ENCODE measurements at regions not wholly inside any gene's neighbourhood (a gene's known extent, or its start where the extent isn't known, plus 50 kb on each side); places are given as distances from the start of the nearest gene placed in this dataset.

DNA sequence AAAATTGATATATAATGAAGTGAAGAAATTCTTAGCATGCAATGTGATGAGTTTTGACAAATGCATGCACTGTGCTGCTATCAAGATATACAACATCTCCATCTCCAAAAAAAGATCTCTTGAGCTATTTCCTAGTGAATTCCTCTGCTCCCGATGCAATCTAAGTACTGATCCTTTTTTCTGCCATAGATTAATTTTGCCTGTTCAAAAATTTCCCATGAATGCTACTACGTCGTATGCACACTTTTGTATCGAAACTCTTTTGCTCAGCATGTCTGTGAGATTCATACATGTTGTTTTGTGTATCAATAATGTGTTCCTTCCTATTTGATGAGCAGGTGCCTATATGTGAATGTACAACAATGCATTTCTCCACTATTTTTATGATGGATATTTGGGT lies 647.4 kb downstream of the MTRR start:
- Histone ChIP-seq H3K27me3 (ENCODE audit: control insufficient read depth, extremely low read depth, insufficient read depth, low read length) (no peaks in the 10 kb centered on the region), H2AFZ (ENCODE audit: control insufficient read depth, low read length) (no peak overlapping the region), H3K4me3 (ENCODE audit: control insufficient read depth in 2 of 3, extremely low read depth in 1 of 3, insufficient read depth in 2 of 3, low read depth in 1 of 3, low read length in 3 of 3) (no peak overlapping the region), H3K27ac (ENCODE audit: control insufficient read depth, insufficient read depth, low read length) (no peak overlapping the region), H4K20me1 (ENCODE audit: control insufficient read depth, extremely low read depth, insufficient read depth, low read length) (no peaks in the 10 kb centered on the region), H3K9ac (ENCODE audit: control insufficient read depth, extremely low read depth, insufficient read depth, low read length) (no peak overlapping the region), H3K9me3 (ENCODE audit: control insufficient read depth, low read depth, low read length) (no peaks in the 10 kb centered on the region), H3K79me2 (ENCODE audit: control insufficient read depth, insufficient read depth, low read length) (no peaks in the 10 kb centered on the region), H3K4me1 (ENCODE audit: control insufficient read depth, extremely low read depth, insufficient read depth, low read length) (no peaks in the 10 kb centered on the region), H3K4me2 (ENCODE audit: control insufficient read depth, extremely low read depth, insufficient read depth, low read depth, low read length) (no peak overlapping the region), H3K36me3 (ENCODE audit: control insufficient read depth in 2 of 2, extremely low read depth in 1 of 2, insufficient read depth in 2 of 2, low read length in 2 of 2) (no peaks in the 10 kb centered on the region), H3K9me1 (ENCODE audit: control insufficient read depth, extremely low read depth, insufficient read depth, low read length) (no peaks in the 10 kb centered on the region)
- TF ChIP-seq EZH2 (IDR thresholded peaks at IDR 0.05; ENCODE audit: low read length): no peak
- TF ChIP-seq, protein P1, sequence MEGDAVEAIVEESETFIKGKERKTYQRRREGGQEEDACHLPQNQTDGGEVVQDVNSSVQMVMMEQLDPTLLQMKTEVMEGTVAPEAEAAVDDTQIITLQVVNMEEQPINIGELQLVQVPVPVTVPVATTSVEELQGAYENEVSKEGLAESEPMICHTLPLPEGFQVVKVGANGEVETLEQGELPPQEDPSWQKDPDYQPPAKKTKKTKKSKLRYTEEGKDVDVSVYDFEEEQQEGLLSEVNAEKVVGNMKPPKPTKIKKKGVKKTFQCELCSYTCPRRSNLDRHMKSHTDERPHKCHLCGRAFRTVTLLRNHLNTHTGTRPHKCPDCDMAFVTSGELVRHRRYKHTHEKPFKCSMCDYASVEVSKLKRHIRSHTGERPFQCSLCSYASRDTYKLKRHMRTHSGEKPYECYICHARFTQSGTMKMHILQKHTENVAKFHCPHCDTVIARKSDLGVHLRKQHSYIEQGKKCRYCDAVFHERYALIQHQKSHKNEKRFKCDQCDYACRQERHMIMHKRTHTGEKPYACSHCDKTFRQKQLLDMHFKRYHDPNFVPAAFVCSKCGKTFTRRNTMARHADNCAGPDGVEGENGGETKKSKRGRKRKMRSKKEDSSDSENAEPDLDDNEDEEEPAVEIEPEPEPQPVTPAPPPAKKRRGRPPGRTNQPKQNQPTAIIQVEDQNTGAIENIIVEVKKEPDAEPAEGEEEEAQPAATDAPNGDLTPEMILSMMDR (optimal IDR thresholded peaks at IDR 0.05 in 1 of 3, IDR thresholded peaks at IDR 0.05 in 1 of 3, conservative IDR thresholded peaks at IDR 0.05 in 1 of 3; ENCODE audit: extremely low read depth in 1 of 3, insufficient read depth in 2 of 3, low read length in 3 of 3): no peak
- DNase-seq (ENCODE audit: low read depth, low spot score): no peak
- dilution Hi-C loops (cut with MboI; ENCODE audit: extremely low pct_ligation_motif_present, low sequenced_read_pairs): no loop called here
- FAIRE-seq: no peak

DNA sequence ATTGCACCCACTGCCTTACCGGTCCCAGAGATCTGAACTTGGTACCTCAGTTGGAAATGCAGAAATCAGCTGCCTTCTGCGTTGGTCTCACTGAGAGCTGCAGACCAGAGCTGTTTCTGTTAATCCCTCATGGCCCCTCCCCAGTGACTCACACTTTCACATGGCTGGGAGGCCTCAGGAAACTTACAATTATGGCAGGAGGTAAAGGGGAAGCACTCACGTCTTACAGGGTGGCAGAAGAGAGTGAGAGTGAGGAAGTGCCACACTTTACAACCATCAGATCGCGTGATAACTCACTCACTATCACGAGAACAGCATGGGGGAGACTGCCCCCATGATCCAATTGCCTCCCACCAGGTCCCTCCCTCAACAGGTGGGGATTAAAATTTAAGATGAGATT lies 648.5 kb downstream of the MTRR start:
- TF ChIP-seq, protein P1 (optimal IDR thresholded peaks at IDR 0.05 in 1 of 3, IDR thresholded peaks at IDR 0.05 in 1 of 3, conservative IDR thresholded peaks at IDR 0.05 in 1 of 3; ENCODE audit: extremely low read depth in 1 of 3, insufficient read depth in 2 of 3, low read length in 3 of 3): no peak
- TF ChIP-seq EZH2 (IDR thresholded peaks at IDR 0.05; ENCODE audit: low read length): no peak
- Histone ChIP-seq H3K27me3 (ENCODE audit: control insufficient read depth, extremely low read depth, insufficient read depth, low read length) (no peaks in the 10 kb centered on the region), H3K36me3 (ENCODE audit: control insufficient read depth in 2 of 2, extremely low read depth in 1 of 2, insufficient read depth in 2 of 2, low read length in 2 of 2) (no peaks in the 10 kb centered on the region), H2AFZ (ENCODE audit: control insufficient read depth, low read length) (no peak overlapping the region), H3K4me3 (ENCODE audit: control insufficient read depth in 2 of 3, extremely low read depth in 1 of 3, insufficient read depth in 2 of 3, low read depth in 1 of 3, low read length in 3 of 3) (no peak overlapping the region), H3K9me1 (ENCODE audit: control insufficient read depth, extremely low read depth, insufficient read depth, low read length) (no peaks in the 10 kb centered on the region), H4K20me1 (ENCODE audit: control insufficient read depth, extremely low read depth, insufficient read depth, low read length) (no peaks in the 10 kb centered on the region), H3K9me3 (ENCODE audit: control insufficient read depth, low read depth, low read length) (no peaks in the 10 kb centered on the region), H3K27ac (ENCODE audit: control insufficient read depth, insufficient read depth, low read length) (no peak overlapping the region), H3K4me1 (ENCODE audit: control insufficient read depth, extremely low read depth, insufficient read depth, low read length) (no peaks in the 10 kb centered on the region), H3K4me2 (ENCODE audit: control insufficient read depth, extremely low read depth, insufficient read depth, low read depth, low read length) (no peak overlapping the region), H3K79me2 (ENCODE audit: control insufficient read depth, insufficient read depth, low read length) (no peaks in the 10 kb centered on the region), H3K9ac (ENCODE audit: control insufficient read depth, extremely low read depth, insufficient read depth, low read length) (no peak overlapping the region)
- DNase-seq (ENCODE audit: low read depth, low spot score) (no peak), FAIRE-seq (no peak)
- dilution Hi-C loops (cut with MboI; ENCODE audit: extremely low pct_ligation_motif_present, low sequenced_read_pairs): no loop called here

Measured in keratinocyte (primary cell).